GM21717 (cell line): ENCODE measurements at regions not wholly inside any gene's neighbourhood (a gene's known extent, or its start where the extent isn't known, plus 50 kb on each side); places are given as distances from the start of the nearest gene placed in this dataset.
A peak's percentile ranks its signal among the peaks of the same experiment; 100 is the strongest.
"Not testable (repeated sequence)": the region's sequence is repeated elsewhere in the genome, so short reads cannot be mapped to it uniquely, and the experiment has no call there.

Source experiments
- ATAC-seq: cut with Tn5 transposase; IDR thresholded peaks from one replicate; pipeline ENCODE4 v1.9.1; 2021; ENCODE audit warnings: mild to moderate bottlenecking, moderate library complexity; ENCODE audit not compliant: unreplicated experiment

DNA sequence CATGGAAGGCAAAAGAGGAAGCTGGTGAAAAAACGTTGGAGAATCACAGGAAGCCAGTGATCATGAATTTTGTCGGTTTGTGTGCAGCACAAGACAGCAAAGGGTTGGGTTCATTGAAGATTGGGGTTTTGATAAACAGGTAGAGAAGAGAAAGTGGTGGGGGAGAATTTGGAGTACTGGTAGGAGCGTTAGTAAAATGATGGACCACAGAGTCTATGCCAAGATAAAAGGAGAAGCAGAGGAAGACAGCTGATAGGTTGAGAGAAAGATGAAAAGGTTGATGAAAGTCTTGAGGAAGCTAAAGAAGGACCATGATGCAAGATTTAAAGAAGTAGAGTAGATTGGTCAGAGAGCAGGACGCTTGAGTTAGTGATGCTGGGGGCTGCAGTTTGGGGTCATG lies 156.8 kb upstream of the POU3F1 start:
- no peak for ATAC-seq

DNA sequence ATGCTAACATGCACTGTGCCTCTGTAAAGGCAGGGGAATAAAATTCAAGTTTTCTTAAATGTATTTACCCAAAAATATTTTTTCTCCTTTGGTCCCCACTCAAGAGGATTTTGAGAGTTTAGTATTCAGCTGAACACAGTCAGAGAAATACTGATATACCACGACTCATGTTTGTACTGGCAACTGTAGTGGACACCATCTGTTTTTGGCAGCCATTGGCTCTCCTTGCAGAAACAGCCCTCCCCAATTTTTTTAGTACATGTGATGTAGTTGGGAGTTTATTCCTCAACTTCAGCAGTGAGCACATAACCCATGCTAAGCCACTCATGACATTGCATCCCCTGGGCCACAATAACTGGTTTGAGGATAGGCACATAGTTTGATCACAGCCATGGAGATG lies 154.8 kb upstream of the POU3F1 start:
- ATAC-seq = no peak

DNA sequence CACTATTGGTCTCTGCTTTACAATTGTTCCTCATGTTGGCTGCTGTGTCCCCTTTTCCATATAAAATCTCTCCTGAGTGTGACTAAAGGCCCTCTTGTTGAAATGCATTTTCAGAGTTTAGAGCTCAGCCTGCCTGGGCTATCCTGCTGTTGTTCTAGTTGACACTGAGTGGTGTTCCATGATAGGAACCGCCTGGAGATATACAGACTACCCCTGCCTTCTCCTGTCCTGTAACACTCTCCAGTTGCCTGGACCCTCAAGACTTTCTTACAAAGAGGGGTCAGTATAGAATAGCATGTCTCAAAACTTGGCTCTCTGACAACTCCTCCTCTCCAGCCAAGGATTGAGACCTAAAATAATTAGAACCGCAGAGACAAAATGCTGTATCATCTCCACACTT lies 152.0 kb upstream of the POU3F1 start:
- ATAC-seq = no peak

- no peak for ATAC-seq
Measured at GRCh38 chr1:38198099-38198498, 151.5 kb upstream of the POU3F1 start.

- ATAC-seq = no peak
Measured at GRCh38 chr1:38197312-38198061, 150.9 kb upstream of the POU3F1 start.

GRCh38 chr1:38194472-38194871 lies 147.9 kb upstream of the POU3F1 start:
- ATAC-seq = no peak

DNA sequence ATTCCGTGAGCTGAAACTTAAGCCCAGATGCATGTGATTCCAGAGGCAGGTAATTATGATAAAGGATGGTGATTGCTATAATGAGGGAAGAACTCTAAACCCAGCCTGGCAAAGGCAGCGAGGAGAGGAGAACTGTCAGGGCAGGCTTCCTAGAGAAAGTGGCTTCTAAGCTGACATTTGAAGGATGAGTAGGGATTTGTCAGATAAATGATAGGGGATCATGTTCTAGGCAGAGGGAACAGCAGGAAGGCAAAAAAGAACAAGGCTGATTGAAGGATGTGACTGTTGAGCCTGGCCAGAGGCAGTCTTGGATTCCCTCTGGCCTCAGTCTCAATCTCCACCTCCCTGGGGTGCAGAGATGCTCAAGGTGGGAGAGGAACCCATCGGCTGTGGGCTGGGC lies 146.4 kb upstream of the POU3F1 start:
- ATAC-seq = no peak

GRCh38 chr1:38191461-38191860 lies 144.9 kb upstream of the POU3F1 start:
- ATAC-seq = no peak

DNA sequence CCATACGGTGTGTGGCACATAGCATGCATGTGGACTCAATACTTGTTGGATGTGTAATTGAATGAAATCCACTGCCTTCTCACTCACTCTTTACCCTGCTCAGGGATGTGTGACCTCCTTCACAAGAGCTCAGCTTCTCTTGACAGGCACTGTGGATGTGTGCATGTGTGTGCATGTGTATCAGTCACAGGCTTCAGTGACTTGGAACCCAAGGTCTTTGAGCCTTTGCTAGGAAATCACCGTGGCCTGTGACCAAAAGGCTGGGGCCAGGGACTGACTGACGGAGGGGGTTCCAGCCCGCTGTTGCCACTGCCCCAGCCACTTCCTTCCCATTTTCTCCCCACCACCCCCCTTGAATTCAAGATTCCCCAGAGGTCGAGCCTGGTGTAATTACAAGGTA lies 144.4 kb upstream of the POU3F1 start:
- no peak for ATAC-seq

DNA sequence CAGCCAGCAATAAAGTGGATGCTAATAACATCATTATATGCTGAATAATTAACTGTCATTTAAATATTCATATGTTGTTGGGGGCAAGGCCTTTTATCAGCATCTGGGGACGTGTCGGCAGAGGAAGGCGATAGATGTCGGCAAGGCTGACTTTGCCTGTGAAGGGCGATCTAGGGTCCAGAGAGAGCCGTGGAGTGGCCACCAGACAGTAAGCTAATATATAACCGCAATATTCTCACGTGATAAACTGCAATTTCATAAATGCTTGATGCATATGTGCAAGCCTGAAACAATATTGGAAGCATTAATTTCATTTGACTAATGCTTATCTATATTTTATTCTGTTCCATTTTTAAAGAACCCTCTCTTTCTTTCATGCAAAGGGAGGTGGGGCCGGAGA lies 141.0 kb upstream of the POU3F1 start:
- ATAC-seq = no peak

DNA sequence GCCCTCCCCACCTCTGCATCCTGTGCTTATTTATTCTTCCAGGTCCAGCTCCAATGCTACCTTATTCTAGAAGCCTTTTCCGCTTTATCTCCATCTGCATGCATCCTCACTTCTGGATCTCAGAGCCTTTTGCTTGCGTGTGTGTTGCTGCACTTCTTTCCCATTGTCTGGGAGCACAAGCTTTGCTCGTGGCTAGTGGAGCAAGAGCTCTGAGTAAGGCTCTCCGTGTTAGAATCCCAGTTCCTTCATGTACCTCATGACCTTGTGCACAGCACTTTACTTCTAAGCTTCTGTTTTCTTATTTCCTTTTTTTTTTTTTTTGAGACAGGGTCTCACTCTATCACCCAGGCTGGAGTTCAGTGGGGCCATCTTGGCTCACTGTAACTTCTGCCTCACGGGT lies 140.0 kb upstream of the POU3F1 start:
- no peak for ATAC-seq

- ATAC-seq = no peak
Measured at GRCh38 chr1:38185913-38186312, 139.3 kb upstream of the POU3F1 start.

DNA sequence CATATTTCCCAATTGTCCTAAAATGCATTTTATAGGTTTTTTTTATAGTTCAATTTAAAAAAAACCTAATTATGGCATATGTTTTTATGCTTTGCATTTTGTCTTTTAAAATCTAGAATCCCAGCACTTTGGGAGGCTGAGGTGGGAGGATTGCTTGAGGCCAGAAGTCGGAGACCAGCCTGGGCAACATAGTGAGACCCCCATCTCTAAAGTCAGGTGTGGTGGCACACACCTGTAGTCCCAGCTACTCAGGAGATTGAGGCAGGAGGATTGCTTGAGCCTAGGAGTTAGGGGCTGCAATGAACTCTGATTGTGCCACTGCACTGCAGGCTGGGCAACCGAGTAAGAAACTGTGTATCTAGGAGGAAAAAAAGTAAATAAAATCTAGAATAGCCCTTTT lies 137.2 kb upstream of the POU3F1 start:
- no peak for ATAC-seq

- no peak for ATAC-seq
Measured at GRCh38 chr1:38183096-38183495, 136.5 kb upstream of the POU3F1 start.

DNA sequence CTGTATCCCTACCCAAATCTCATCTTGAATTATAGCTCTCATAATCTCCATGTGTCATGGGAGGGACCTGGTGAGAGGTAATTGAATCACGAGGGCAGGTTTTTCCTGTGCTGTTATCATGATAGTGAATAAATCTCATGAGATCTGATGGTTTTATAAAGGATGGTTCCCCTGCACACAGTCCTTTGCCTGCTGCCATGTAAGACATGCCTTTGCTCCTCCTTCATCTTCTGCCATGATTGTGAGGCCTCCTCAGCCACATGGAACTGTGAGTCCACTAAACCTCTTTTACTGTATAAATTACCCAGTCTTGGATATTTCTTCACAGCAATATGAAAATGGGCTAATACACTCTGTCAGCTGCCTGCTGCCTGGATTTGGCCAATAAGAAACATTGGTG lies 133.8 kb upstream of the POU3F1 start:
- not testable (repeated sequence) for ATAC-seq

DNA sequence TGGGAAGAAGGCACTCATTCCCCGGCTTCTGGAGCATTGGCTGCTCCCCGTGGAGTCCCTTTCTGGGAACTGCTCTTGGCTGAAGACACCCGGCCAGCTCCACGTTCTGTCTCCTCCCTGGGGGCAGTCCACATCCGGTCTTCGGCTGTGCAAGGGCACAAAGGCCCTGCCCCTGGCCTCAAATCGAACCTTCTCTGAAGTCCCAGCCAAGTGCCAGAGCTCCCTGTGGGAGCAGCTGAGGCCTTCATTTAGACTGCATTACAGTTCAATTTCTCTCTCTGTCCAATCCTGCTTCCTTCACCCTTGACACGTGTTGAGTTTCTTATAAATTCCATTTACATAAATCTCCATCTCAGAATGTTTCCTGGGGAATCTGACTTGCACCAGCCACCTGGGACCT lies 132.9 kb upstream of the POU3F1 start:
- ATAC-seq = no peak

GRCh38 chr1:38178216-38178615 lies 131.6 kb upstream of the POU3F1 start:
- no peak for ATAC-seq

GRCh38 chr1:38175121-38175520 lies 128.5 kb upstream of the POU3F1 start:
- no peak for ATAC-seq

- ATAC-seq = peak; percentile 20
Measured at GRCh38 chr1:38173848-38174247, 127.3 kb upstream of the POU3F1 start.

DNA sequence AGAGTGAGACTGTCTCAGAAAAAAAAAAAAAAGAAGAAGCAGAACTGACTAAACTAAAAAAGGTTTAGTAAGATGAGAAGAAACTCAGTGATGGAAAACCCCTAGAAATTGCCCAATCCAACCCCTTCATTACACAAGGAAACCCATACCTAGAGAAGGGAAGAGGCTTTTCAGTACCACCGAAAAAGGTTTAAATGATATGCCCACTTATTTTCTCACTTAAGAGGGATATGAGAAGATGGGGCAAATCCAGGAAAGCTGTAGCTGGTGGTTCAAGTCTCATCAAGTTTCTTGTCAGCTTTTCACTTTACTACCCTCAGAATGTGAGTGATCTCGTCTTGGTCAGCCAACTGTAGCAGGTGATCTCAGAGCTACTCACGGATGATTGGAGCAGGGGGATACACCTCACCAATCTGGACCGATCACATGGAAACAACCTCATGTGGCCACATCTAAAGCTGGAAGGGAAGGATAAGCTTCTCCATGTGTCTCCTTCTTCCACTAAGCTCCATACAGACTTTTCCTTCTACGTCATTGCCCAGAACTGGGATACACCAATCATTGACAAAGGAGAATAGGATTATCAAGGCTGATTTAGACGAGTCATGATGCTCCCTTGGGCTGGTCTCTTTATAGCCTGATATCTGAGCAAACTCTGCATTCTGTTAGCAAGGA lies 126.7 kb upstream of the POU3F1 start:
- peak; percentile 54 for ATAC-seq

DNA sequence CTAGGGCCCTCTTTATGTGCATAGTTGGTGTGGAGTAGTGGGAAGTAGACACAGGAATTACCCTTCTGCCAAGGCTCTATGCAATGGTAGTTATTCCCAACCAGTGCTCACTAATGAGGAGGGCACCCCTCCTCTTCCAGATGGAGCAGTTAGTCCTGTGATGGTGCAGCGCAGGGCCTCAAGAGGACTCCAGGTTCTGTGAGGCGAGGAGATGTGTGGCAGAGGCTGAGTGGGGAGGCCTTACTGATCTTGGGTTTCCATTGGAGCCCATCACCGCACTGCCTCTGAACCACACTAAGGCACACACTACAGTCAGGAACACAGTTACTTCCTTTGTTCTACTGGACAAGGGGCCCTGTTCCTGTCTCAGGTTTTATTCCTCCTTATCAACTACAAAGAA lies 122.5 kb upstream of the POU3F1 start:
- no peak for ATAC-seq

DNA sequence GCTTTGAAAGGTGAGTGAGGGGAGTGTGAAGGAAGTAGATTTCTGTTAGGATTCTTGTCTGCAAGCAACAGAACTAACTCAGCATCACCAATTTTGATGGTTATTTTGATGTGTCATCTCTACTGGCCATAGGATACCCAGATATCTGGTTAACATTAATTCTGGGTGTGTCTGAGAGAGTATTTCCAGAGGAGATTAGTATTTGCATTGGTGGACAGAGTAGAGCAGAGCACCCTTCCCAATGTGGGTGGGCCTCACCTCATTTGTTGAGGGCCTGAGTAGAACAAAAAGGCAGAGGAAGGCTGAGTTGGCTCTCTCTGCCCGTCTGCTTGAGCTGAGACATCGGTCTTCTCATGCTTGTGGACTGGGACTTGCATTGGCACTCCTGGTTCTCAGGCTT lies 121.8 kb upstream of the POU3F1 start:
- no peak for ATAC-seq

DNA sequence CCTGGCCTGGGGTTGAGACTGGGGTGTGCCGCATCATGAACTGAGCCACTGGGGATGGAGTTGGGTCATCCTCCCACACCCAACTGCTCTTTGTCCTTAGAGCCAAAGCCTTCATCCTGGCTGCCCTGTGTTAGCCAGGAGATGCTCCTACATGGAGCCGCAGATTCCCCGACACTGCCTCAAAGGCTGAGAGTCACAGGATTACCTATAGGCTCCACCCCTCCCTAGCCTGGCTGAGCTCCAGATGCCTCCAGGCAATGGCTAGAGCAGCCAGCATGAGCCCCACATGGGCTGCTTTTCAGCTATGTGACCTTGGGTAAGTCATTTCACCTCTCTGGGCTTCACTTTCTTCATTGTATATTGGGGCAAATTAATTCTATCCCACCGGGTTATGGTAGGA lies 119.9 kb upstream of the POU3F1 start:
- no peak for ATAC-seq
